ENCODE measurements at regions not wholly inside any gene's neighbourhood (a gene's known extent, or its start where the extent isn't known, plus 50 kb on each side); places are given as distances from the start of the nearest gene placed in this dataset.
"Not testable (repeated sequence)": the region's sequence is repeated elsewhere in the genome, so short reads cannot be mapped to it uniquely, and the experiment has no call there.

DNA sequence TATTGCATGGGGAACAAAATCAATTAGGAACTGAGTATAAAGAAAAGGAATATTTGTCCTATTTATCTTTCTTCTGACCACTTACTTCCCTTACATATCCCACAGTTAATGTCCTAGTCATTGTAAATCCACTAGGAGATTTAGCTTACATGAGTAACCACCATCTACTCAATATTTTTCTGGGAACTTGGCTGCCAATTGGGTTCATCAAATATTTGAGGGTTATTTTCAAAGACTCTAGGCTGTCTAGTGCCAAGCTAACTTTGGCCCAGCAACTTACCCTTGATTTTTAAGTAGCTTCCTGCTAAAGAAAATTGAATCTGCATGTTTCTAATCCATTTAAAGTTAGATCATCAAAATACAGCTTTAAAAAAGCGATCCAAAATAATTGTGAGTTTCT lies 362.5 kb upstream of the EPHA3 start:
- no peak overlapping the region for H3K4me2 ChIP-seq (ENCODE audit: extremely low read depth, insufficient read depth, low read length)
- H3K9me3 ChIP-seq (ENCODE audit: control insufficient read depth, insufficient read depth, low read depth, low read length), result no peaks in the 10 kb centered on the region
- no peak overlapping the region for H3K27ac ChIP-seq (ENCODE audit: insufficient read depth, low read length)
- DNase-seq (ENCODE audit: low read depth in 2 of 2), result peak in 1 of 2 donors; percentile 33
- no peak for TF ChIP-seq EZH2 (IDR thresholded peaks at IDR 0.05; ENCODE audit: low read length, missing control alignments)
- TF ChIP-seq, protein P1, sequence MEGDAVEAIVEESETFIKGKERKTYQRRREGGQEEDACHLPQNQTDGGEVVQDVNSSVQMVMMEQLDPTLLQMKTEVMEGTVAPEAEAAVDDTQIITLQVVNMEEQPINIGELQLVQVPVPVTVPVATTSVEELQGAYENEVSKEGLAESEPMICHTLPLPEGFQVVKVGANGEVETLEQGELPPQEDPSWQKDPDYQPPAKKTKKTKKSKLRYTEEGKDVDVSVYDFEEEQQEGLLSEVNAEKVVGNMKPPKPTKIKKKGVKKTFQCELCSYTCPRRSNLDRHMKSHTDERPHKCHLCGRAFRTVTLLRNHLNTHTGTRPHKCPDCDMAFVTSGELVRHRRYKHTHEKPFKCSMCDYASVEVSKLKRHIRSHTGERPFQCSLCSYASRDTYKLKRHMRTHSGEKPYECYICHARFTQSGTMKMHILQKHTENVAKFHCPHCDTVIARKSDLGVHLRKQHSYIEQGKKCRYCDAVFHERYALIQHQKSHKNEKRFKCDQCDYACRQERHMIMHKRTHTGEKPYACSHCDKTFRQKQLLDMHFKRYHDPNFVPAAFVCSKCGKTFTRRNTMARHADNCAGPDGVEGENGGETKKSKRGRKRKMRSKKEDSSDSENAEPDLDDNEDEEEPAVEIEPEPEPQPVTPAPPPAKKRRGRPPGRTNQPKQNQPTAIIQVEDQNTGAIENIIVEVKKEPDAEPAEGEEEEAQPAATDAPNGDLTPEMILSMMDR (conservative IDR thresholded peaks at IDR 0.05 in 1 of 2, IDR thresholded peaks at IDR 0.05 in 1 of 2; ENCODE audit: low read depth in 1 of 2, low read length in 2 of 2), result no peak
- H3K27me3 ChIP-seq (ENCODE audit: control insufficient read depth, insufficient read depth, low read length), result no peaks in the 10 kb centered on the region
- H2AFZ ChIP-seq (ENCODE audit: low read length), result no peak overlapping the region
- no peaks in the 10 kb centered on the region for H3K4me1 ChIP-seq (ENCODE audit: control insufficient read depth, extremely low read depth, insufficient read depth, low read length)
- no peaks in the 10 kb centered on the region for H3K79me2 ChIP-seq (ENCODE audit: control insufficient read depth, insufficient read depth, low read length)
- no peaks in the 10 kb centered on the region for H4K20me1 ChIP-seq (ENCODE audit: control insufficient read depth, extremely low read depth, insufficient read depth, low read length)
- no peak overlapping the region for H3K9ac ChIP-seq (ENCODE audit: insufficient read depth, low read length)
- no peak overlapping the region for H3K4me3 ChIP-seq (replicated peaks in 1 of 4; ENCODE audit: control extremely low read depth in 1 of 4, insufficient read depth in 1 of 4, low read depth in 3 of 4, low read length in 4 of 4)
- H3K36me3 ChIP-seq (ENCODE audit: control insufficient read depth, insufficient read depth, low read length), result no peaks in the 10 kb centered on the region

DNA sequence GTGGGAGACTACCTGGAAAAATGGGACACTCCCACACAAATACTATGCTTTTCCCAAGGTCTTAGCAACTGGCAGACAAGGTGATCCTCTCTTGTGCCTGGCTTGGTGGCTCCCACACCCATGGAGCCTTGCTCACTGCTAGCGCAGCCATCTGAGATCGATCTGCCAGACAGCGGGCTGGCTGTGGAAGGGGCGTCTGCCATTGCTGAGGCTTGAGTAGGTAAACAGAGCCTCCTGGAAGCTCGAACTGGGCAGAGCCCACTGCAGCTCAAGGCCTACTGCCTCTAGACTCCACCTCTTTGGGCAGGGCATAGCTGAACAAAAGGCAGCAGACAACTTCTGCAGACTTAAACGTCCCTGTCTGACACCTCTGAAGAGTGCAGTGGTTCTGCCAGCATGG lies 360.3 kb upstream of the EPHA3 start:
- not testable (repeated sequence) for H3K4me3 ChIP-seq (replicated peaks in 1 of 4; ENCODE audit: control extremely low read depth in 1 of 4, insufficient read depth in 1 of 4, low read depth in 3 of 4, low read length in 4 of 4); H3K79me2 ChIP-seq (ENCODE audit: control insufficient read depth, insufficient read depth, low read length); H4K20me1 ChIP-seq (ENCODE audit: control insufficient read depth, extremely low read depth, insufficient read depth, low read length); H3K4me2 ChIP-seq (ENCODE audit: extremely low read depth, insufficient read depth, low read length); H2AFZ ChIP-seq (ENCODE audit: low read length); H3K36me3 ChIP-seq (ENCODE audit: control insufficient read depth, insufficient read depth, low read length); H3K27me3 ChIP-seq (ENCODE audit: control insufficient read depth, insufficient read depth, low read length); H3K9ac ChIP-seq (ENCODE audit: insufficient read depth, low read length); H3K27ac ChIP-seq (ENCODE audit: insufficient read depth, low read length); H3K4me1 ChIP-seq (ENCODE audit: control insufficient read depth, extremely low read depth, insufficient read depth, low read length); H3K9me3 ChIP-seq (ENCODE audit: control insufficient read depth, insufficient read depth, low read depth, low read length); DNase-seq (ENCODE audit: low read depth in 2 of 2)

DNA sequence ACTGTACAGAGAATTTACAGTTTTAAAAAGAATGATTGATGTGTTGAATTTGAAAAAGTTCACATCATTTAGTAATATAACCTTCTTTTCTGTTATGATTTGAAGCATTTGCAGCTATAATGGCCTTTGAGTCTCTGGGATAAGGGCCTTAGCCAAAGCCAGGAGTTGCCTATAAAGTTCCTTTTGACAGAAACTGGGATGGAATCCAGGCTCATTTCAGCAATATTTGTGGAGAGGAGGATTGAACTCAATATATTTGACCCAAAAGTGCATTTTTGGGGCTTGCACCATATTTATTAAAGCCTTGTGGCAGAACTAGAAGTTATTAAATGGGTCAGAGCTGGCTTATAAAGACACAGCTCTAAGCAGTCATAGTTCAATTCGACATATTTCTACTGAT lies 348.7 kb upstream of the EPHA3 start:
- Histone ChIP-seq H3K4me3 (replicated peaks in 1 of 4; ENCODE audit: control extremely low read depth in 1 of 4, insufficient read depth in 1 of 4, low read depth in 3 of 4, low read length in 4 of 4) (no peak overlapping the region), H3K9me3 (ENCODE audit: control insufficient read depth, insufficient read depth, low read depth, low read length) (no peaks in the 10 kb centered on the region), H3K9ac (ENCODE audit: insufficient read depth, low read length) (no peak overlapping the region), H3K4me1 (ENCODE audit: control insufficient read depth, extremely low read depth, insufficient read depth, low read length) (no peaks in the 10 kb centered on the region), H3K36me3 (ENCODE audit: control insufficient read depth, insufficient read depth, low read length) (no peaks in the 10 kb centered on the region), H2AFZ (ENCODE audit: low read length) (no peak overlapping the region), H3K27ac (ENCODE audit: insufficient read depth, low read length) (no peak overlapping the region), H3K79me2 (ENCODE audit: control insufficient read depth, insufficient read depth, low read length) (no peaks in the 10 kb centered on the region), H3K27me3 (ENCODE audit: control insufficient read depth, insufficient read depth, low read length) (no peaks in the 10 kb centered on the region), H4K20me1 (ENCODE audit: control insufficient read depth, extremely low read depth, insufficient read depth, low read length) (no peaks in the 10 kb centered on the region), H3K4me2 (ENCODE audit: extremely low read depth, insufficient read depth, low read length) (no peak overlapping the region)
- TF ChIP-seq EZH2 (IDR thresholded peaks at IDR 0.05; ENCODE audit: low read length, missing control alignments), result no peak
- TF ChIP-seq, protein P1 (conservative IDR thresholded peaks at IDR 0.05 in 1 of 2, IDR thresholded peaks at IDR 0.05 in 1 of 2; ENCODE audit: low read depth in 1 of 2, low read length in 2 of 2), result no peak
- DNase-seq (ENCODE audit: low read depth in 2 of 2), result peak; percentile 0 to 7
